GM12878 (cell line): ENCODE measurements at regions not wholly inside any gene's neighbourhood (a gene's known extent, or its start where the extent isn't known, plus 50 kb on each side); places are given as distances from the start of the nearest gene placed in this dataset.

Source experiments
- CTCF ChIP-seq, 3 experiments: IDR thresholded peaks in 2 of 3; conservative IDR thresholded peaks in 1 of 3; 2 replicates each; pipeline ENCODE4 v1.5.1; 2011; ENCODE audit warnings: low read depth in 3 of 3, low read length in 3 of 3, mild to moderate bottlenecking in 3 of 3, control low read depth in 2 of 3, moderate library complexity in 2 of 3, inconsistent platforms in 1 of 3, mixed read lengths in 1 of 3; ENCODE audit not compliant: control insufficient read depth in 2 of 3, insufficient read depth in 1 of 3; ENCODE audit errors: extremely low read depth in 1 of 3
- EZH2 ChIP-seq: IDR thresholded peaks from 2 replicates; pipeline ENCODE4 v1.6.1; 2012; ENCODE audit warnings: low read depth, mild to moderate bottlenecking, control low read depth, inconsistent platforms, low read length, borderline replicate concordance; ENCODE audit not compliant: control insufficient read depth
- FOXM1 ChIP-seq: IDR thresholded peaks from 2 replicates; pipeline ENCODE4 v1.6.1; 2012; ENCODE audit warnings: low read depth, mild to moderate bottlenecking, inconsistent platforms, low read length, moderate library complexity
- PML ChIP-seq: IDR thresholded peaks from 2 replicates; pipeline ENCODE4 v1.6.1; 2012; ENCODE audit warnings: low read length, inconsistent platforms
- POLR2A ChIP-seq: IDR thresholded peaks from 2 replicates; pipeline ENCODE4 v1.6.1; 2011; ENCODE audit warnings: low read depth, mild to moderate bottlenecking, low read length
- SREBF2 ChIP-seq: IDR thresholded peaks from 2 replicates; pipeline ENCODE4 v1.6.1; 2012; ENCODE audit warnings: mild to moderate bottlenecking, low read length
- YY1 ChIP-seq: IDR thresholded peaks from 2 replicates; pipeline ENCODE4 v1.6.1; 2011; ENCODE audit warnings: low read depth, mild to moderate bottlenecking, low read length
- ZNF274 ChIP-seq: IDR thresholded peaks from one replicate; pipeline ENCODE4 v1.8.0; 2011; ENCODE audit not compliant: insufficient read length, insufficient read depth
- ZNF687 ChIP-seq: fragments of 450-650 bp; IDR thresholded peaks from 2 replicates; pipeline ENCODE4 v1.6.1; 2017; ENCODE audit warnings: mild to moderate bottlenecking, moderate library complexity
- TF ChIP-seq, protein P1 (sequence below): fragments of 450-650 bp; IDR thresholded peaks from 2 replicates; pipeline ENCODE4 v1.6.1; 2017; ENCODE audit warnings: low read depth, mild to moderate bottlenecking, moderate library complexity

GRCh38 chr14:49516286-49516685 is 69.9 kb downstream of the RPS29 start:
- TF ChIP-seq EZH2 = no peak
- no peak for TF ChIP-seq FOXM1
- TF ChIP-seq SREBF2 = no peak
- TF ChIP-seq PML = no peak
- TF ChIP-seq CTCF (IDR thresholded peaks at IDR 0.05 in 2 of 3, conservative IDR thresholded peaks at IDR 0.05 in 1 of 3; ENCODE audit: control insufficient read depth in 2 of 3, extremely low read depth in 1 of 3, insufficient read depth in 1 of 3, low read depth in 3 of 3, low read length in 3 of 3) = no peak
- TF ChIP-seq, protein P1, sequence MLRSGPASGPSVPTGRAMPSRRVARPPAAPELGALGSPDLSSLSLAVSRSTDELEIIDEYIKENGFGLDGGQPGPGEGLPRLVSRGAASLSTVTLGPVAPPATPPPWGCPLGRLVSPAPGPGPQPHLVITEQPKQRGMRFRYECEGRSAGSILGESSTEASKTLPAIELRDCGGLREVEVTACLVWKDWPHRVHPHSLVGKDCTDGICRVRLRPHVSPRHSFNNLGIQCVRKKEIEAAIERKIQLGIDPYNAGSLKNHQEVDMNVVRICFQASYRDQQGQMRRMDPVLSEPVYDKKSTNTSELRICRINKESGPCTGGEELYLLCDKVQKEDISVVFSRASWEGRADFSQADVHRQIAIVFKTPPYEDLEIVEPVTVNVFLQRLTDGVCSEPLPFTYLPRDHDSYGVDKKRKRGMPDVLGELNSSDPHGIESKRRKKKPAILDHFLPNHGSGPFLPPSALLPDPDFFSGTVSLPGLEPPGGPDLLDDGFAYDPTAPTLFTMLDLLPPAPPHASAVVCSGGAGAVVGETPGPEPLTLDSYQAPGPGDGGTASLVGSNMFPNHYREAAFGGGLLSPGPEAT = no peak
- no peak for TF ChIP-seq YY1
- no peak for TF ChIP-seq ZNF274
- no peak for TF ChIP-seq POLR2A
- TF ChIP-seq ZNF687 = no peak
